ENCODE measurements at regions not wholly inside any gene's neighbourhood (a gene's known extent, or its start where the extent isn't known, plus 50 kb on each side); places are given as distances from the start of the nearest gene placed in this dataset.

- H3K27me3 ChIP-seq = no peaks in the 10 kb centered on the region
- H3K4me1 ChIP-seq (ENCODE audit: low read depth) = no peaks in the 10 kb centered on the region
- H3K27ac ChIP-seq = no peak overlapping the region
- no peaks in the 10 kb centered on the region for H3K9me3 ChIP-seq (ENCODE audit: low read depth)
- no peak for TF ChIP-seq CTCF (IDR thresholded peaks at IDR 0.05; ENCODE audit: low read depth, low read length)
- H3K36me3 ChIP-seq = no peaks in the 10 kb centered on the region
- DNase-seq (ENCODE audit: low read depth in 1 of 2, low spot score in 1 of 2) = no peak
- no peak overlapping the region for H3K4me3 ChIP-seq
Observed at GRCh38 chr6:147895272-147895671, 386.8 kb downstream of the SAMD5 start.

- no peak for TF ChIP-seq CTCF (IDR thresholded peaks at IDR 0.05; ENCODE audit: low read depth, low read length)
- H3K4me3 ChIP-seq = no peak overlapping the region
- DNase-seq (ENCODE audit: low read depth in 1 of 2, low spot score in 1 of 2) = no peak
- no peaks in the 10 kb centered on the region for H3K4me1 ChIP-seq (ENCODE audit: low read depth)
- H3K27me3 ChIP-seq = no peaks in the 10 kb centered on the region
- H3K9me3 ChIP-seq (ENCODE audit: low read depth) = no peaks in the 10 kb centered on the region
- H3K36me3 ChIP-seq = no peaks in the 10 kb centered on the region
- no peak overlapping the region for H3K27ac ChIP-seq
Observed at GRCh38 chr6:147900247-147900830, 391.8 kb downstream of the SAMD5 start.

- H3K9me3 ChIP-seq (ENCODE audit: low read depth) = no peaks in the 10 kb centered on the region
- H3K4me1 ChIP-seq (ENCODE audit: low read depth) = no peaks in the 10 kb centered on the region
- H3K27me3 ChIP-seq = no peaks in the 10 kb centered on the region
- no peak for DNase-seq (ENCODE audit: low read depth in 1 of 2, low spot score in 1 of 2)
- H3K4me3 ChIP-seq = no peak overlapping the region
- no peak for TF ChIP-seq CTCF (IDR thresholded peaks at IDR 0.05; ENCODE audit: low read depth, low read length)
- H3K36me3 ChIP-seq = no peaks in the 10 kb centered on the region
- H3K27ac ChIP-seq = no peak overlapping the region
Observed at GRCh38 chr6:147903321-147903720, 394.8 kb downstream of the SAMD5 start.

- Histone ChIP-seq H3K4me3 (no peak overlapping the region), H3K9me3 (ENCODE audit: low read depth) (no peaks in the 10 kb centered on the region), H3K4me1 (ENCODE audit: low read depth) (no peaks in the 10 kb centered on the region), H3K36me3 (no peaks in the 10 kb centered on the region), H3K27me3 (no peaks in the 10 kb centered on the region), H3K27ac (no peak overlapping the region)
- TF ChIP-seq CTCF (IDR thresholded peaks at IDR 0.05; ENCODE audit: low read depth, low read length) = no peak
- DNase-seq (ENCODE audit: low read depth in 1 of 2, low spot score in 1 of 2) = no peak
Observed at GRCh38 chr6:147903931-147904330, 395.4 kb downstream of the SAMD5 start.

- H3K4me3 ChIP-seq = no peak overlapping the region
- DNase-seq (ENCODE audit: low read depth in 1 of 2, low spot score in 1 of 2) = no peak
- no peak for TF ChIP-seq CTCF (IDR thresholded peaks at IDR 0.05; ENCODE audit: low read depth, low read length)
- H3K36me3 ChIP-seq = no peaks in the 10 kb centered on the region
- H3K27me3 ChIP-seq = no peaks in the 10 kb centered on the region
- no peaks in the 10 kb centered on the region for H3K4me1 ChIP-seq (ENCODE audit: low read depth)
- H3K9me3 ChIP-seq (ENCODE audit: low read depth) = no peaks in the 10 kb centered on the region
- no peak overlapping the region for H3K27ac ChIP-seq
Observed at GRCh38 chr6:147904416-147904815, 395.9 kb downstream of the SAMD5 start.

GRCh38 chr6:147905711-147906110 is 397.2 kb downstream of the SAMD5 start:
- Histone ChIP-seq H3K4me1 (ENCODE audit: low read depth) (no peaks in the 10 kb centered on the region), H3K27ac (no peak overlapping the region), H3K9me3 (ENCODE audit: low read depth) (no peaks in the 10 kb centered on the region), H3K27me3 (no peaks in the 10 kb centered on the region), H3K36me3 (no peaks in the 10 kb centered on the region), H3K4me3 (no peak overlapping the region)
- no peak for DNase-seq (ENCODE audit: low read depth in 1 of 2, low spot score in 1 of 2)
- no peak for TF ChIP-seq CTCF (IDR thresholded peaks at IDR 0.05; ENCODE audit: low read depth, low read length)

All from cardiac muscle cell (in vitro differentiated cells and primary cell).